H9 (cell line): ENCODE measurements at regions not wholly inside any gene's neighbourhood (a gene's known extent, or its start where the extent isn't known, plus 50 kb on each side); places are given as distances from the start of the nearest gene placed in this dataset.

ENCODE experiments used
- DNase-seq: peaks from one replicate; pipeline ENCODE4 v3.0.0-alpha.2; 2017
- H2AFZ ChIP-seq: one replicate; pipeline ENCODE4 v1.6.1; 2013; ENCODE audit warnings: mild to moderate bottlenecking, low read length, control low read depth, moderate library complexity
- H2AK5ac ChIP-seq: 2 replicates; pipeline ENCODE4 v1.6.1; 2013; ENCODE audit warnings: low read length, control low read depth, mixed read lengths; ENCODE audit not compliant: insufficient read length
- H2BK120ac ChIP-seq: one replicate; pipeline ENCODE4 v1.6.1; 2013; ENCODE audit warnings: low read depth, mild to moderate bottlenecking, low read length, control low read depth, inconsistent platforms; ENCODE audit not compliant: poor library complexity, severe bottlenecking
- H2BK12ac ChIP-seq: 2 replicates; pipeline ENCODE4 v1.6.1; 2013; ENCODE audit warnings: low read length, control low read depth, mixed read lengths, low read depth; ENCODE audit not compliant: insufficient read length
- H2BK15ac ChIP-seq: 2 replicates; pipeline ENCODE4 v1.6.1; 2013; ENCODE audit warnings: low read depth, low read length, control low read depth
- H2BK20ac ChIP-seq: one replicate; pipeline ENCODE4 v1.6.1; 2013; ENCODE audit warnings: low read depth, mild to moderate bottlenecking, low read length, control low read depth, inconsistent platforms; ENCODE audit not compliant: poor library complexity, severe bottlenecking
- H2BK5ac ChIP-seq: 2 replicates; pipeline ENCODE4 v1.6.1; 2013; ENCODE audit warnings: low read length, control low read depth, mixed read lengths; ENCODE audit not compliant: insufficient read length
- H3K14ac ChIP-seq: 2 replicates; pipeline ENCODE4 v1.6.1; 2013; ENCODE audit warnings: low read length, control low read depth; ENCODE audit not compliant: insufficient read depth
- H3K18ac ChIP-seq: 2 replicates; pipeline ENCODE4 v1.6.1; 2013; ENCODE audit warnings: low read depth, mild to moderate bottlenecking, mixed read lengths, low read length, control low read depth; ENCODE audit not compliant: insufficient read length
- H3K23ac ChIP-seq: 2 replicates; pipeline ENCODE4 v1.6.1; 2013; ENCODE audit warnings: low read length, control low read depth, mixed read lengths, low read depth; ENCODE audit not compliant: insufficient read length
- H3K23me2 ChIP-seq: 2 replicates; pipeline ENCODE4 v1.6.1; 2013; ENCODE audit warnings: low read depth, mild to moderate bottlenecking, mixed read lengths, low read length, control low read depth; ENCODE audit not compliant: insufficient read length, poor library complexity, severe bottlenecking
- H3K27ac ChIP-seq: 2 replicates; pipeline ENCODE4 v1.5.1; 2013; ENCODE audit warnings: low read length, control low read depth, mixed read lengths, low read depth; ENCODE audit not compliant: insufficient read length
- H3K27me3 ChIP-seq: 2 replicates; pipeline ENCODE4 v1.6.1; 2013; ENCODE audit warnings: low read length, control low read depth, inconsistent platforms; ENCODE audit not compliant: insufficient read depth
- H3K4ac ChIP-seq: 2 replicates; pipeline ENCODE4 v1.6.1; 2013; ENCODE audit warnings: low read depth, mild to moderate bottlenecking, control low read depth, inconsistent platforms, low read length, moderate library complexity
- H3K4me1 ChIP-seq: 2 replicates; pipeline ENCODE4 v1.6.1; 2013; ENCODE audit warnings: low read length, control low read depth, inconsistent platforms; ENCODE audit not compliant: insufficient read depth
- H3K4me2 ChIP-seq: 2 replicates; pipeline ENCODE4 v1.6.1; 2013; ENCODE audit warnings: low read length, control low read depth, mixed read lengths; ENCODE audit not compliant: insufficient read length, insufficient read depth
- H3K56ac ChIP-seq: 2 replicates; pipeline ENCODE4 v1.6.1; 2013; ENCODE audit warnings: low read depth, mild to moderate bottlenecking, mixed read lengths, low read length, control low read depth; ENCODE audit not compliant: insufficient read length
- H3K79me1 ChIP-seq: 2 replicates; pipeline ENCODE4 v1.6.1; 2013; ENCODE audit warnings: low read depth, mild to moderate bottlenecking, moderate library complexity, low read length, control low read depth, inconsistent platforms; ENCODE audit not compliant: insufficient read depth, poor library complexity, severe bottlenecking
- H3K79me2 ChIP-seq: 2 replicates; pipeline ENCODE4 v1.6.1; 2013; ENCODE audit warnings: low read length, control low read depth, inconsistent platforms; ENCODE audit not compliant: insufficient read depth
- H3K9ac ChIP-seq: 2 replicates; pipeline ENCODE4 v1.6.1; 2013; ENCODE audit warnings: low read length, control low read depth, mixed read lengths; ENCODE audit not compliant: insufficient read length; ENCODE audit errors: extremely low read depth
- H3K9me3 ChIP-seq: one replicate; pipeline ENCODE4 v1.6.1; 2013; ENCODE audit warnings: low read depth, low read length, inconsistent platforms; ENCODE audit not compliant: control insufficient read depth
- H3T11ph ChIP-seq: one replicate; pipeline ENCODE4 v1.6.1; 2013; ENCODE audit warnings: mild to moderate bottlenecking, low read length, control low read depth, inconsistent platforms
- H4K20me1 ChIP-seq: one replicate; pipeline ENCODE4 v1.6.1; 2013; ENCODE audit not compliant: control insufficient read depth, insufficient read length, insufficient read depth
- H4K5ac ChIP-seq: 2 replicates; pipeline ENCODE4 v1.6.1; 2013; ENCODE audit warnings: low read depth, mild to moderate bottlenecking, mixed read lengths, low read length, control low read depth; ENCODE audit not compliant: insufficient read length
- H4K8ac ChIP-seq: replicated peaks from 2 replicates; pipeline ENCODE4 v1.6.1; 2013; ENCODE audit warnings: low read length, control low read depth, mixed read lengths, low read depth; ENCODE audit not compliant: insufficient read length
- H4K91ac ChIP-seq: 2 replicates; pipeline ENCODE4 v1.6.1; 2013; ENCODE audit warnings: low read depth, mild to moderate bottlenecking, moderate library complexity, mixed read lengths, low read length, control low read depth; ENCODE audit not compliant: insufficient read length
- H3K27ac Mint-ChIP-seq, 3 experiments: 2 replicates in 2 of 3; 3 replicates in 1 of 3; pipeline ENCODE4 v1.8.0; 2020 to 2021; ENCODE audit warnings: mixed read lengths in 3 of 3, mild to moderate bottlenecking in 1 of 3, moderate library complexity in 1 of 3
- H3K27me3 Mint-ChIP-seq: 2 replicates; pipeline ENCODE4 v1.8.0; 2021; ENCODE audit warnings: low read depth, mild to moderate bottlenecking, moderate library complexity, mixed read lengths
- H3K36me3 Mint-ChIP-seq, 3 experiments: 2 replicates in 2 of 3; 3 replicates in 1 of 3; pipeline ENCODE4 v1.8.0; 2020 to 2021; ENCODE audit warnings: low read depth in 3 of 3, mixed read lengths in 3 of 3; ENCODE audit not compliant: insufficient read depth in 1 of 3
- H3K4me1 Mint-ChIP-seq, 2 experiments: 2 replicates each; pipeline ENCODE4 v1.8.0; 2020; ENCODE audit warnings: mixed read lengths in 2 of 2
- H3K4me3 Mint-ChIP-seq, 2 experiments: 2 replicates in 1 of 2; 3 replicates in 1 of 2; pipeline ENCODE4 v1.8.0; 2020 to 2021; ENCODE audit warnings: mild to moderate bottlenecking in 2 of 2, mixed read lengths in 2 of 2, moderate library complexity in 1 of 2
- H3K9me3 Mint-ChIP-seq, 2 experiments: 2 replicates in 1 of 2; 3 replicates in 1 of 2; pipeline ENCODE4 v1.8.0; 2020; ENCODE audit warnings: mild to moderate bottlenecking in 2 of 2, mixed read lengths in 2 of 2, moderate library complexity in 1 of 2
- CTCF ChIP-seq: fragments of 200-600 bp; sonication (generic); conservative IDR thresholded peaks from 3 replicates; pipeline ENCODE4 v1.8.0; 2021; ENCODE audit warnings: antibody characterized with exemption, mild to moderate bottlenecking
- WGBS: extraction: QIAGEN DNeasy Blood & Tissue Kit; methylation state at CpG from one replicate; pipeline ENCODE4 v1.1.7; 2013; ENCODE audit warnings: missing lambda C conversion rate, low lambda C conversion rate, mixed read lengths; ENCODE audit not compliant: insufficient read length; ENCODE audit errors: extremely low coverage; 5-methylcytosine and 5-hydroxymethylcytosine counted together

- Histone ChIP-seq H3K9ac (no peak overlapping the region), H3K79me1 (no peaks in the 10 kb centered on the region), H3T11ph (no peak overlapping the region), H2BK5ac (no peak overlapping the region), H3K4me2 (no peak overlapping the region), H2BK12ac (no peak overlapping the region), H3K18ac (no peak overlapping the region), H3K27ac (no peak overlapping the region), H3K14ac (no peak overlapping the region), H3K23ac (no peak overlapping the region), H2AFZ (no peak overlapping the region), H3K27me3 (no peaks in the 10 kb centered on the region), H2BK15ac (no peak overlapping the region), H4K8ac (no peak overlapping the region), H4K91ac (no peak overlapping the region), H3K4me1 (no peaks in the 10 kb centered on the region), H4K20me1 (no peaks in the 10 kb centered on the region), H2BK120ac (no peak overlapping the region), H3K9me3 (no peaks in the 10 kb centered on the region), H2BK20ac (no peak overlapping the region), H3K56ac (no peak overlapping the region), H4K5ac (no peak overlapping the region), H2AK5ac (no peak overlapping the region), H3K23me2 (no peaks in the 10 kb centered on the region), H3K79me2 (no peaks in the 10 kb centered on the region), H3K4ac (no peak overlapping the region)
- H3K27me3 Mint-ChIP-seq, result no peaks in the 10 kb centered on the region; the same call in 1 of the 2 replicates
- no peaks in the 10 kb centered on the region for H3K9me3 Mint-ChIP-seq
- no peak for TF ChIP-seq CTCF
- H3K27ac Mint-ChIP-seq, result no peak overlapping the region
- H3K4me3 Mint-ChIP-seq, result no peak overlapping the region
- no CpG with 5 or more reads among the region's 1 CpG for WGBS
- DNase-seq, result no peak
- no peaks in the 10 kb centered on the region for H3K36me3 Mint-ChIP-seq
- H3K4me1 Mint-ChIP-seq, result peaks cover 13 to 14% of the 10 kb centered on the region in 2 experiments
These were observed 124.5 kb downstream of the PTCSC3 start for GRCh38 chr14:36052063-36052462.
